ENCODE measurements at regions not wholly inside any gene's neighbourhood (a gene's known extent, or its start where the extent isn't known, plus 50 kb on each side); places are given as distances from the start of the nearest gene placed in this dataset.
"Not testable (repeated sequence)": the region's sequence is repeated elsewhere in the genome, so short reads cannot be mapped to it uniquely, and the experiment has no call there.

GRCh38 chr2:117232305-117232704 lies 582.2 kb upstream of the DDX18 start:
- no peak for DNase-seq

GRCh38 chr2:117257362-117257761 lies 557.1 kb upstream of the DDX18 start:
- no peak for DNase-seq

GRCh38 chr2:117269574-117269973 lies 544.9 kb upstream of the DDX18 start:
- DNase-seq: no peak

- no peak for DNase-seq
Measured at GRCh38 chr2:117271631-117272030, 542.9 kb upstream of the DDX18 start.

- no peak for DNase-seq
Measured at GRCh38 chr2:117273009-117273671, 541.4 kb upstream of the DDX18 start.

GRCh38 chr2:117293012-117293411 lies 521.5 kb upstream of the DDX18 start:
- no peak for DNase-seq

GRCh38 chr2:117299451-117299850 lies 515.0 kb upstream of the DDX18 start:
- no peak for DNase-seq

GRCh38 chr2:117308861-117309770 lies 505.4 kb upstream of the DDX18 start:
- DNase-seq: no peak

- no peak for DNase-seq
Measured at GRCh38 chr2:117321816-117322215, 492.7 kb upstream of the DDX18 start.

GRCh38 chr2:117323331-117323730 lies 491.2 kb upstream of the DDX18 start:
- no peak for DNase-seq

GRCh38 chr2:117330641-117331040 lies 483.9 kb upstream of the DDX18 start:
- DNase-seq: peak in 1 of 2 experiments; percentile 23

GRCh38 chr2:117335967-117336366 lies 478.5 kb upstream of the DDX18 start:
- no peak for DNase-seq

GRCh38 chr2:117336496-117336895 lies 478.0 kb upstream of the DDX18 start:
- no peak for DNase-seq

- DNase-seq: not testable (repeated sequence)
Measured at GRCh38 chr2:117337981-117338380, 476.5 kb upstream of the DDX18 start.

GRCh38 chr2:117339980-117340379 lies 474.5 kb upstream of the DDX18 start:
- no peak for DNase-seq

- DNase-seq: no peak
Measured at GRCh38 chr2:117341690-117342089, 472.8 kb upstream of the DDX18 start.

- no peak for DNase-seq
Measured at GRCh38 chr2:117342415-117342814, 472.1 kb upstream of the DDX18 start.

- DNase-seq: peak; percentile 33 to 63
Measured at GRCh38 chr2:117349687-117350086, 464.8 kb upstream of the DDX18 start.

- no peak for DNase-seq
Measured at GRCh38 chr2:117351396-117351795, 463.1 kb upstream of the DDX18 start.

GRCh38 chr2:117359266-117359914 lies 455.1 kb upstream of the DDX18 start:
- DNase-seq: no peak

- no peak for DNase-seq
Measured at GRCh38 chr2:117360586-117360985, 453.9 kb upstream of the DDX18 start.

GRCh38 chr2:117378653-117379052 lies 435.8 kb upstream of the DDX18 start:
- no peak for DNase-seq

- DNase-seq: no peak
Measured at GRCh38 chr2:117379928-117380327, 434.6 kb upstream of the DDX18 start.

GRCh38 chr2:117383997-117384396 lies 430.5 kb upstream of the DDX18 start:
- DNase-seq: not testable (repeated sequence)

Data from NCI-H526 (cell line).